HCT116 (cell line): ENCODE measurements at regions not wholly inside any gene's neighbourhood (a gene's known extent, or its start where the extent isn't known, plus 50 kb on each side); places are given as distances from the start of the nearest gene placed in this dataset.

Experiments
- ATAC-seq: fragments of 200-7000 bp; cut with Tn5 transposase; 2 replicates; pipeline ENCODE4 v1.9.1; 2020; ENCODE audit warnings: mild to moderate bottlenecking, moderate library complexity
- BruUV-seq: library from RNA; stranded (reverse); fragments of 400-500 nt; replicated peaks from 2 replicates; lab custom pipeline; 2021; lab: Mats Ljungman, UMichigan
- CTCF ChIA-PET: fragments of 300-600 bp; sonication (Branson Sonifier 250); formaldehyde crosslinking; loops from one replicate; lab custom pipeline; 2021; ENCODE audit warnings: antibody characterized with exemption; lab: Charles Lee
- POLR2A ChIA-PET: fragments of 300-600, 350-600 bp; sonication (Branson Sonifier 250); formaldehyde crosslinking; loops from one replicate; lab custom pipeline; 2021; ENCODE audit warnings: antibody characterized with exemption; lab: Charles Lee
- RAD21 ChIA-PET, 2 experiments: fragments of 300-600 bp; sonication (Branson Sonifier 250); formaldehyde crosslinking; loops; one replicate each; lab custom pipeline; 2023; ENCODE audit warnings: low total read pairs in 2 of 2; ENCODE audit not compliant: uncharacterized antibody in 2 of 2, unreplicated experiment in 2 of 2, low non-redundant PET in 1 of 2; lab: Charles Lee
- DNase-seq: peaks from one replicate; pipeline ENCODE4 v3.0.0-alpha.2; 2010; ENCODE audit warnings: low read depth, low spot score
- H2AFZ ChIP-seq: fragments of 200-600 bp; shearing (Covaris generic), sonication (generic); 2 replicates; pipeline ENCODE4 v1.6.1; 2017; ENCODE audit warnings: low read depth, mixed run types, mixed read lengths, antibody characterized with exemption, low read length; ENCODE audit not compliant: poor library complexity, severe bottlenecking
- H3K27ac ChIP-seq: 2 replicates; pipeline ENCODE4 v1.5.1; 2012; ENCODE audit warnings: low read depth, low read length
- H3K27me3 ChIP-seq: fragments of 200-600 bp; sonication (generic); 2 replicates; pipeline ENCODE4 v1.6.1; 2016; ENCODE audit warnings: mixed run types, low read length, mixed read lengths; ENCODE audit not compliant: insufficient read depth
- H3K36me3 ChIP-seq, 2 experiments: fragments of 200-500 bp in 1 of 2; fragments of 200-600 bp in 1 of 2; sonication (Bioruptor generic) in 1 of 2; sonication (generic) in 1 of 2; 2 replicates each; pipeline versions ENCODE4 v1.5.1 to v1.6.1; 2014 to 2016; ENCODE audit warnings: low read length in 2 of 2, inconsistent platforms in 1 of 2, mixed read lengths in 1 of 2, mixed run types in 1 of 2; ENCODE audit not compliant: insufficient read depth in 2 of 2, control insufficient read depth in 1 of 2
- H3K4me1 ChIP-seq, 2 experiments: fragments of 200-600 bp in 1 of 2; sonication (generic) in 1 of 2; 2 replicates each; pipeline versions ENCODE4 v1.5.1 to v1.6.1; 2012 to 2017; ENCODE audit warnings: low read length in 2 of 2, inconsistent platforms in 1 of 2, mild to moderate bottlenecking in 1 of 2, mixed read lengths in 1 of 2, mixed run types in 1 of 2, moderate library complexity in 1 of 2; ENCODE audit not compliant: insufficient read depth in 2 of 2, control insufficient read depth in 1 of 2
- H3K4me2 ChIP-seq: fragments of 200-600 bp; sonication (generic); 2 replicates; pipeline ENCODE4 v1.6.1; 2017; ENCODE audit warnings: mixed run types, low read length, mixed read lengths
- H3K4me3 ChIP-seq, 2 experiments: fragments of 200-600 bp in 1 of 2; sonication (generic) in 1 of 2; replicated peaks in 1 of 2; 2 replicates each; pipeline ENCODE4 v1.5.1; 2011 to 2016; ENCODE audit warnings: low read length in 2 of 2, control low read depth in 1 of 2, low read depth in 1 of 2, mild to moderate bottlenecking in 1 of 2, mixed read lengths in 1 of 2, mixed run types in 1 of 2
- H3K79me2 ChIP-seq: fragments of 200-600 bp; sonication (generic); 2 replicates; pipeline ENCODE4 v1.6.1; 2017; ENCODE audit warnings: mild to moderate bottlenecking, mixed run types, low read length, moderate library complexity, mixed read lengths; ENCODE audit not compliant: insufficient read depth
- H3K9ac ChIP-seq: fragments of 200-600 bp; sonication (generic); 2 replicates; pipeline ENCODE4 v1.6.1; 2016; ENCODE audit warnings: low read length, mixed read lengths
- H3K9me2 ChIP-seq: fragments of 200-600 bp; sonication (generic), shearing (Covaris generic); 2 replicates; pipeline ENCODE4 v1.6.1; 2017; ENCODE audit warnings: mixed run types, mild to moderate bottlenecking, moderate library complexity; ENCODE audit not compliant: insufficient read depth
- H3K9me3 ChIP-seq, 2 experiments: fragments of 200-500 bp in 1 of 2; fragments of 200-600 bp in 1 of 2; sonication (Bioruptor generic) in 1 of 2; sonication (generic) in 1 of 2; 2 replicates each; pipeline ENCODE4 v1.6.1; 2014 to 2017; ENCODE audit warnings: low read length in 2 of 2, mixed read lengths in 2 of 2, inconsistent platforms in 1 of 2, low read depth in 1 of 2, mild to moderate bottlenecking in 1 of 2, mixed run types in 1 of 2, moderate library complexity in 1 of 2; ENCODE audit not compliant: control insufficient read depth in 1 of 2, insufficient read depth in 1 of 2
- H4K20me1 ChIP-seq: fragments of 200-600 bp; sonication (generic), shearing (Covaris generic); 2 replicates; pipeline ENCODE4 v1.6.1; 2017; ENCODE audit warnings: mixed run types, mild to moderate bottlenecking, moderate library complexity; ENCODE audit not compliant: insufficient read depth
- CEBPB ChIP-seq: IDR thresholded peaks from 2 replicates; pipeline ENCODE4 v1.6.1; 2012; ENCODE audit warnings: low read depth
- RAD21 ChIP-seq: IDR thresholded peaks from 2 replicates; pipeline ENCODE4 v1.6.1; 2012; ENCODE audit warnings: low read depth, mild to moderate bottlenecking
- YY1 ChIP-seq: IDR thresholded peaks from 2 replicates; pipeline ENCODE4 v1.6.1; 2011; ENCODE audit warnings: low read length, low read depth, moderate library complexity, mild to moderate bottlenecking; ENCODE audit not compliant: insufficient replicate concordance; ENCODE audit errors: extremely low read depth
- intact Hi-C: fragments of 100-400 bp; cut with micrococcal nuclease; formaldehyde crosslinking; loops from 2 replicates; pipeline ENCODE4 v1.10.0; 2022
- TF ChIP-seq, protein P1 (sequence below), 3 experiments: fragments of 200-600 bp in 1 of 3; sonication (generic) in 1 of 3; IDR thresholded peaks in 2 of 3; conservative IDR thresholded peaks in 1 of 3; 2 replicates each; pipeline ENCODE4 v1.5.1; 2012 to 2017; ENCODE audit warnings: low read depth in 2 of 3, low read length in 2 of 3, antibody characterized with exemption in 1 of 3, borderline replicate concordance in 1 of 3, control low read depth in 1 of 3, mild to moderate bottlenecking in 1 of 3, mixed read lengths in 1 of 3, mixed run types in 1 of 3, moderate library complexity in 1 of 3; ENCODE audit not compliant: insufficient read depth in 1 of 3
- TF ChIP-seq, protein P2 (sequence below): IDR thresholded peaks from 2 replicates; pipeline ENCODE4 v1.6.1; 2012

DNA sequence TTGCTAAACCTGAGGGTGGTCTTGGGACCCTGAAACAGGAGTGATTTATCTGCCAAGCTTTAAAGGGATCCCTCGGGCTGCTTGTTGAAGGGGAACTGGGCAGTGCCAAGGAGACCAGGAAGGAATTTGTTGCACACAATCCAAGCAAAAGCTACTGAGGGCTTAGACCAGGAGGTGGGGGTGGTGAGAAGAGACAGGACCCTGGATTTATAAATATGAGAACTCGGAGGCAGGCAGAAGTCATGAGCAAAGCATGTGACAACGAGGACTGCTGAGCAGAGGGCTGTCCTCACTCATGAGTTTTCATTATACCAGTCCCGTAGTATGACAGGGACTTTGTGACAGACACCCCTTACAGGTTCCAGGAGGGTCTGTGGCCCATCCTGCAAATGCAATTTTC, 237.3 kb downstream of the DRD1 start:
- Histone ChIP-seq H3K4me2 (no peak overlapping the region), H3K4me1 (peaks cover 20 to 32% of the 10 kb centered on the region in 2 experiments), H3K9me3 (no peaks in the 10 kb centered on the region), H3K27me3 (peaks cover 17% of the 10 kb centered on the region; the same call in 1 of the 2 replicates), H4K20me1 (no peaks in the 10 kb centered on the region), H3K27ac (no peak overlapping the region), H3K9me2 (no peaks in the 10 kb centered on the region), H2AFZ (peak overlapping the region; percentile 13), H3K79me2 (no peaks in the 10 kb centered on the region), H3K4me3 (no peak overlapping the region), H3K9ac (no peak overlapping the region), H3K36me3 (no peaks in the 10 kb centered on the region)
- RAD21 ChIA-PET, result no interaction called here
- ATAC-seq (no peak), DNase-seq (no peak)
- CTCF ChIA-PET, result interaction anchor here (0.5 kb wide), 1 partner anchor 11 kb away, joined by 4 read pairs; no protein-coding TSS in a partner anchor
- BruUV-seq, result no TSS peak
- TF ChIP-seq CEBPB (no peak), RAD21 (peak; percentile 56), YY1 (no peak)
- TF ChIP-seq, protein P1, sequence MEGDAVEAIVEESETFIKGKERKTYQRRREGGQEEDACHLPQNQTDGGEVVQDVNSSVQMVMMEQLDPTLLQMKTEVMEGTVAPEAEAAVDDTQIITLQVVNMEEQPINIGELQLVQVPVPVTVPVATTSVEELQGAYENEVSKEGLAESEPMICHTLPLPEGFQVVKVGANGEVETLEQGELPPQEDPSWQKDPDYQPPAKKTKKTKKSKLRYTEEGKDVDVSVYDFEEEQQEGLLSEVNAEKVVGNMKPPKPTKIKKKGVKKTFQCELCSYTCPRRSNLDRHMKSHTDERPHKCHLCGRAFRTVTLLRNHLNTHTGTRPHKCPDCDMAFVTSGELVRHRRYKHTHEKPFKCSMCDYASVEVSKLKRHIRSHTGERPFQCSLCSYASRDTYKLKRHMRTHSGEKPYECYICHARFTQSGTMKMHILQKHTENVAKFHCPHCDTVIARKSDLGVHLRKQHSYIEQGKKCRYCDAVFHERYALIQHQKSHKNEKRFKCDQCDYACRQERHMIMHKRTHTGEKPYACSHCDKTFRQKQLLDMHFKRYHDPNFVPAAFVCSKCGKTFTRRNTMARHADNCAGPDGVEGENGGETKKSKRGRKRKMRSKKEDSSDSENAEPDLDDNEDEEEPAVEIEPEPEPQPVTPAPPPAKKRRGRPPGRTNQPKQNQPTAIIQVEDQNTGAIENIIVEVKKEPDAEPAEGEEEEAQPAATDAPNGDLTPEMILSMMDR (IDR thresholded peaks at IDR 0.05 in 2 of 3, conservative IDR thresholded peaks at IDR 0.05 in 1 of 3; ENCODE audit: borderline replicate concordance in 1 of 3, insufficient read depth in 1 of 3, low read depth in 2 of 3, low read length in 2 of 3), result peak in 1 of 3 experiments; percentile 30; a peak in 2 of 6 replicates
- TF ChIP-seq, protein P2, sequence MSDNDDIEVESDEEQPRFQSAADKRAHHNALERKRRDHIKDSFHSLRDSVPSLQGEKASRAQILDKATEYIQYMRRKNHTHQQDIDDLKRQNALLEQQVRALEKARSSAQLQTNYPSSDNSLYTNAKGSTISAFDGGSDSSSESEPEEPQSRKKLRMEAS, result 0 out of 2 replicates have a peak, but pooled peaks have one; percentile 26
- intact Hi-C loops, result no loop called here
- POLR2A ChIA-PET, result interaction anchor here (0.7 kb wide), 1 partner anchor 39 kb away, joined by 3 read pairs; no protein-coding TSS in a partner anchor
